Fibroblast of skin of right biceps (primary cell): ENCODE measurements at regions not wholly inside any gene's neighbourhood (a gene's known extent, or its start where the extent isn't known, plus 50 kb on each side); places are given as distances from the start of the nearest gene placed in this dataset.

Experiments used
- DNase-seq: peaks from one replicate; pipeline ENCODE4 v3.0.0-alpha.2; 2013

DNA sequence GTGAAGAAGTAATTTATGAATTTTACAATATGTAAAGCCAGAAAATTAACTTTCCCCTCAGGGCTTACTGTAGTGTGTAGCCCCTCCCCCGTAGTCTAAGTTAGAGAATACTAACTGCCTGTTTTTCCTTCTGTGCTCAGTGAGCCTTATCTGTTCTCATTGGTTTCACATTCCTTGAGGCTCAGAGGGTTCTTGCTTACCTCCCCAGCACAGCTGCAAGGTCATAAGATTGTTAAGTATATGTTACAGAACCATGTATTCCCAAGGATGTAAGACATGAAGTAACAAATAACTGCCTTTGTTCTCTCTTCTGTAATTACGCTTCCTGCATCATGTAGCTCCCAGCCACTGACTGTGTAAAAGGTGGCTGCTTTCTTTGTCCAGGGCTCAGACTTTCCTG, 1351.1 kb downstream of the TMEM121 start:
- no peak for DNase-seq

DNA sequence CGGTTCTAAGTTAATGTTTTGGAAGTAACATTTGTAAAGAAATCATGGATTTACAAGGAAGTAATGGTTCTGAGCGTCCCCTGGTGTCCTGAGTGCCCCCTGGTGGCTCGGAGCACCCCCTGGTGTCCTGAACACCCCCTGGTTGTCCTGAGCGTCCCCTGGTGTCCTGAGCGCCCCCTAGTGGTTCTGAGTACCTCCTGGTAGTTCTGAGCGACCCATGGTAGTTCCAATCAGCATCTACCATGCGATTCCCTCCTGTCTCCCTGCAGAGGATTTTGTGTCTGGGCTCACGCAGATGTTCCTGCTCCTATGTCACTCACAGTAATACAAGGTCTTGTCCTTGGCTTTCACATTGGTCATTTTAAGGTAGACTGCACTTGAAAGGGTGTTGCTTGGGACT, 1352.9 kb downstream of the TMEM121 start:
- no peak for DNase-seq

DNA sequence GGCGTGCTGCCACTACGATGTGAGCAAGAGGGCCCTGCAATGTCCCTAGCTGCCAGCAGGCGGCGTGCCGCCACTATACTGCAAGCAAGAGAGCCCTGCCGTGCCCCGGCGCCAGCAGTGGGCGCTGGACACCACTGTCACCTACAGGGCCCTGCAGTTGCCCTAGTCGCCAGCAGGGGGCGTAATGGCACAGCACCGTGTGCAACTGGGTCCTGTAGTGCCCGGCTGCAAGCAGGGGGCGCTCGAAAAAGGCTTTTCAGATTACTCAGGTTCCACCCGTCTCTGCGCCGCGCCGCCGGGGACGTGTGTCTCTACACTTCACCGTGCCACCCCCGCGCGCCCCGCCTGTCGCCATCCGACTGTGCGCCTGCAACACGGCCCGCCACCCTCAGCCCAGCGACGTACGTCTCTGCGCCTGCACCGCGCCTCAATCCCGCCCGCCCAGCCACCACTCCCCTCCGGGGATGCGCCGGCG, 1356.9 kb downstream of the TMEM121 start:
- no peak for DNase-seq
